ENCODE measurements at regions not wholly inside any gene's neighbourhood (a gene's known extent, or its start where the extent isn't known, plus 50 kb on each side); places are given as distances from the start of the nearest gene placed in this dataset.

- Histone ChIP-seq H3K36me3 (no peaks in the 10 kb centered on the region), H3K9me3 (no peaks in the 10 kb centered on the region), H3K27me3 (no peaks in the 10 kb centered on the region), H3K4me3 (no peak overlapping the region), H3K4me1 (no peaks in the 10 kb centered on the region), H3K27ac (no peak overlapping the region)
- no peak for TF ChIP-seq POLR2AphosphoS5 (IDR thresholded peaks at IDR 0.05)
- TF ChIP-seq CTCF (IDR thresholded peaks at IDR 0.05): no peak
- no peak for TF ChIP-seq POLR2A (IDR thresholded peaks at IDR 0.05)
- DNase-seq (ENCODE audit: low spot score in 2 of 2): no peak
- intact Hi-C loops (cut with DNase I; ENCODE audit: low total_unique reads): no loop called here
Measured at GRCh38 chr6:153698001-153698400, 341.0 kb upstream of the OPRM1 start.

- Histone ChIP-seq H3K27me3 (no peaks in the 10 kb centered on the region), H3K4me3 (no peak overlapping the region), H3K36me3 (no peaks in the 10 kb centered on the region), H3K9me3 (no peaks in the 10 kb centered on the region), H3K4me1 (no peaks in the 10 kb centered on the region), H3K27ac (no peak overlapping the region)
- TF ChIP-seq CTCF (IDR thresholded peaks at IDR 0.05) (no peak), POLR2AphosphoS5 (IDR thresholded peaks at IDR 0.05) (no peak), POLR2A (IDR thresholded peaks at IDR 0.05) (no peak)
- intact Hi-C loops (cut with DNase I; ENCODE audit: low total_unique reads): no loop called here
- DNase-seq (ENCODE audit: low spot score in 2 of 2): no peak
Measured at GRCh38 chr6:153677522-153677921, 361.5 kb upstream of the OPRM1 start.

GRCh38 chr6:153673750-153674149 is 365.3 kb upstream of the OPRM1 start:
- Histone ChIP-seq H3K36me3 (no peaks in the 10 kb centered on the region), H3K9me3 (no peaks in the 10 kb centered on the region), H3K4me1 (no peaks in the 10 kb centered on the region), H3K27ac (no peak overlapping the region), H3K27me3 (no peaks in the 10 kb centered on the region), H3K4me3 (no peak overlapping the region)
- intact Hi-C loops (cut with DNase I; ENCODE audit: low total_unique reads): no loop called here
- DNase-seq (ENCODE audit: low spot score in 2 of 2): no peak
- TF ChIP-seq CTCF (IDR thresholded peaks at IDR 0.05): no peak
- TF ChIP-seq POLR2A (IDR thresholded peaks at IDR 0.05): no peak
- no peak for TF ChIP-seq POLR2AphosphoS5 (IDR thresholded peaks at IDR 0.05)

GRCh38 chr6:153673225-153673624 is 365.8 kb upstream of the OPRM1 start:
- TF ChIP-seq POLR2AphosphoS5 (IDR thresholded peaks at IDR 0.05) (no peak), POLR2A (IDR thresholded peaks at IDR 0.05) (no peak), CTCF (IDR thresholded peaks at IDR 0.05) (no peak)
- DNase-seq (ENCODE audit: low spot score in 2 of 2): no peak
- Histone ChIP-seq H3K27ac (no peak overlapping the region), H3K4me3 (no peak overlapping the region), H3K4me1 (no peaks in the 10 kb centered on the region), H3K36me3 (no peaks in the 10 kb centered on the region), H3K27me3 (no peaks in the 10 kb centered on the region), H3K9me3 (no peaks in the 10 kb centered on the region)
- intact Hi-C loops (cut with DNase I; ENCODE audit: low total_unique reads): no loop called here

- no peaks in the 10 kb centered on the region for H3K36me3 ChIP-seq
- no peaks in the 10 kb centered on the region for H3K9me3 ChIP-seq
- H3K4me3 ChIP-seq: no peak overlapping the region
- H3K27ac ChIP-seq: no peak overlapping the region
- H3K4me1 ChIP-seq: no peaks in the 10 kb centered on the region
- intact Hi-C loops (cut with DNase I; ENCODE audit: low total_unique reads): no loop called here
- no peak for DNase-seq (ENCODE audit: low spot score in 2 of 2)
- no peak for TF ChIP-seq POLR2A (IDR thresholded peaks at IDR 0.05)
- TF ChIP-seq CTCF (IDR thresholded peaks at IDR 0.05): no peak
- no peak for TF ChIP-seq POLR2AphosphoS5 (IDR thresholded peaks at IDR 0.05)
- no peaks in the 10 kb centered on the region for H3K27me3 ChIP-seq
Measured at GRCh38 chr6:153670403-153671026, 368.5 kb upstream of the OPRM1 start.

All from breast epithelium (tissue), 4 donors.